GM18505 (cell line): ENCODE measurements at regions not wholly inside any gene's neighbourhood (a gene's known extent, or its start where the extent isn't known, plus 50 kb on each side); places are given as distances from the start of the nearest gene placed in this dataset.

Experiments used
- ATAC-seq: cut with Tn5 transposase; IDR thresholded peaks from one replicate; pipeline ENCODE4 v1.9.1; 2021; ENCODE audit not compliant: unreplicated experiment
- POLR2A ChIP-seq: IDR thresholded peaks from 4 replicates; pipeline ENCODE4 v1.6.1; 2011; ENCODE audit warnings: borderline replicate concordance; ENCODE audit not compliant: insufficient read depth, insufficient read length; ENCODE audit errors: extremely low read depth

- no peak for TF ChIP-seq POLR2A
- ATAC-seq = no peak
Observed at GRCh38 chr3:18946524-18946923, 201.8 kb upstream of the KCNH8 start.

- peak; percentile 99 for ATAC-seq
- no peak for TF ChIP-seq POLR2A
Observed at GRCh38 chr3:18937574-18937973, 210.7 kb upstream of the KCNH8 start.

GRCh38 chr3:18919158-18919557 lies 229.2 kb upstream of the KCNH8 start:
- ATAC-seq = no peak
- no peak for TF ChIP-seq POLR2A

GRCh38 chr3:18917923-18918322 lies 230.4 kb upstream of the KCNH8 start:
- ATAC-seq = no peak

GRCh38 chr3:18902081-18902793 lies 246.1 kb upstream of the KCNH8 start:
- TF ChIP-seq POLR2A = no peak
- ATAC-seq = no peak

More at GRCh38 chr3:18917923-18918322, 230.4 kb upstream of the KCNH8 start:
- TF ChIP-seq POLR2A = no peak

GRCh38 chr3:18901571-18901970 lies 246.7 kb upstream of the KCNH8 start:
- no peak for ATAC-seq
- TF ChIP-seq POLR2A = no peak

- peak; percentile 92 for ATAC-seq
- TF ChIP-seq POLR2A = no peak
Observed at GRCh38 chr3:18900994-18901393, 247.3 kb upstream of the KCNH8 start.

- TF ChIP-seq POLR2A = no peak
Observed at GRCh38 chr3:18898911-18899310, 249.4 kb upstream of the KCNH8 start.

GRCh38 chr3:18892756-18893155 lies 255.6 kb upstream of the KCNH8 start:
- TF ChIP-seq POLR2A = no peak
- no peak for ATAC-seq

More at GRCh38 chr3:18898911-18899310, 249.4 kb upstream of the KCNH8 start:
- ATAC-seq = no peak

GRCh38 chr3:18892047-18892446 lies 256.3 kb upstream of the KCNH8 start:
- ATAC-seq = no peak
- no peak for TF ChIP-seq POLR2A

GRCh38 chr3:18891641-18892040 lies 256.7 kb upstream of the KCNH8 start:
- TF ChIP-seq POLR2A = no peak
- ATAC-seq = no peak

- ATAC-seq = no peak
- no peak for TF ChIP-seq POLR2A
Observed at GRCh38 chr3:18890449-18890848, 257.9 kb upstream of the KCNH8 start.

- no peak for TF ChIP-seq POLR2A
- ATAC-seq = no peak
Observed at GRCh38 chr3:18888819-18889218, 259.5 kb upstream of the KCNH8 start.

GRCh38 chr3:18888370-18888769 lies 259.9 kb upstream of the KCNH8 start:
- no peak for ATAC-seq
- TF ChIP-seq POLR2A = no peak
